Keratinocyte (primary cell): ENCODE measurements at regions not wholly inside any gene's neighbourhood (a gene's known extent, or its start where the extent isn't known, plus 50 kb on each side); places are given as distances from the start of the nearest gene placed in this dataset.

Source experiments
- CTCF ChIP-seq, 3 experiments: IDR thresholded peaks in 1 of 3; conservative IDR thresholded peaks in 1 of 3; optimal IDR thresholded peaks in 1 of 3; 2 replicates in 2 of 3; 3 replicates in 1 of 3; pipeline versions ENCODE3 to v1.5.1; 2011; ENCODE audit warnings: low read length in 3 of 3, mild to moderate bottlenecking in 3 of 3, moderate library complexity in 2 of 3, control low read depth in 1 of 3, inconsistent platforms in 1 of 3; ENCODE audit not compliant: insufficient read depth in 2 of 3; ENCODE audit errors: extremely low read depth in 1 of 3
- EZH2 ChIP-seq: IDR thresholded peaks from one replicate; pipeline ENCODE4 v1.6.1; 2012; ENCODE audit warnings: inconsistent platforms, mild to moderate bottlenecking, low read length, moderate library complexity

GRCh38 chr14:101027966-101028365 is 124.4 kb upstream of the RTL1 start:
- no peak for TF ChIP-seq CTCF (optimal IDR thresholded peaks at IDR 0.05 in 1 of 3, IDR thresholded peaks at IDR 0.05 in 1 of 3, conservative IDR thresholded peaks at IDR 0.05 in 1 of 3; ENCODE audit: extremely low read depth in 1 of 3, insufficient read depth in 2 of 3, low read length in 3 of 3)
- TF ChIP-seq EZH2: no peak
